ENCODE measurements at regions not wholly inside any gene's neighbourhood (a gene's known extent, or its start where the extent isn't known, plus 50 kb on each side); places are given as distances from the start of the nearest gene placed in this dataset.

DNA sequence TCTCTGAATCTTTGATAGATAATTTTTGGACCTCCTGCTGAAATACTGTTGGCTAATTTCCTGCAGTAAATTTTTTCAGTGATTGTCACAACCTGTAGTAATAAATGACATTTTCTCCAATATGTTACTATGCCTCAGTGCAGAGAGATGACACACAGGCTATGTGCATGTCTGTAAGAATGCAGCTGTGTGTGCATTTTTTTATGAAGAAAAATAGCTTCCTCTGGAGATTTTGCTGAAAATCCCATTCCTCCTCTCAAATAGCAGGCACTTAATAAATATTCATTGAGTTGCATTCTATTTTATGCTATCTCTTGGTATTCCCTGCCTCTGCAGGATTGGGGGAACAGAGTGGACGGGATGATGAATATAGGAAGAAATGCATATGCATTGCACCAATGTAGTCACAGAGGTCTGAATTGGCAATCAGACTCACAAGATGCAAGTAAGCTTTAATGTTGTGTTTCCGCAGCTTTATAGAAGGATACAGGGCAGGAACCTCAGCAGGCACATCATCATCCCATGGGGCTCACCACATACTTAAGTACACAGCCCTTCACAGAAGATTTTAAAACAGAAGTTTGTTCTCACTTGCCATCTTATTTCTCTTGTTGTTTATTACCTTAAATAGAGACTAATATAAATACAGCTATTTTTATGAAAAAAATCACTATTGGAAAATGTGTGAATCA lies 474.7 kb downstream of the EPM2A start:
- H3K4me1 ChIP-seq (ENCODE audit: control insufficient read depth, insufficient read depth, low read length), result no peaks in the 10 kb centered on the region
- no peaks in the 10 kb centered on the region for H3K36me3 ChIP-seq (ENCODE audit: control insufficient read depth, insufficient read depth, low read length)
- no peak overlapping the region for H3K4me3 ChIP-seq (ENCODE audit: low read depth, low read length)

DNA sequence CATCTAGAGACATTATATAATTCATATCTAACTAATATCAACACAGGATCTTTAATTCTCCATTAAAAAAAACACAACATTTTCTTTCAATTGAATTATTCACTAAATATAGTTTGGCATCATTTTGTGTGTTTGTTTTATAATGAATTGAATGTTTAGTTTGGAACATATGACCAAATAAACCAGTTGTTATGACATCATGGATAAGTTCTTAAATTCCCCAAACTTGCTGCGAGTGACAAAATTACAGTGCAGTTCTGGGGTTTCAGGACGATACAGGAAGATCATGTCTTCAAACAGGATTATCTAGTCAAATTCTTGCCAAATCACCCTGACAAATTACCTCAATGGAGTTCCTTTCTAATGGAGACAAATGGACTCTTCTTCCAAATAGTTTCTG lies 473.6 kb downstream of the EPM2A start:
- H3K27me3 ChIP-seq (ENCODE audit: control insufficient read depth, insufficient read depth, low read length), result no peaks in the 10 kb centered on the region

More for the DNA sequence above, 474.7 kb downstream of the EPM2A start:
- no peaks in the 10 kb centered on the region for H3K9me3 ChIP-seq (ENCODE audit: control insufficient read depth, insufficient read depth, low read length)
- H3K27me3 ChIP-seq (ENCODE audit: control insufficient read depth, insufficient read depth, low read length), result no peaks in the 10 kb centered on the region
- H3K9ac ChIP-seq (ENCODE audit: low read depth, low read length), result no peak overlapping the region

DNA sequence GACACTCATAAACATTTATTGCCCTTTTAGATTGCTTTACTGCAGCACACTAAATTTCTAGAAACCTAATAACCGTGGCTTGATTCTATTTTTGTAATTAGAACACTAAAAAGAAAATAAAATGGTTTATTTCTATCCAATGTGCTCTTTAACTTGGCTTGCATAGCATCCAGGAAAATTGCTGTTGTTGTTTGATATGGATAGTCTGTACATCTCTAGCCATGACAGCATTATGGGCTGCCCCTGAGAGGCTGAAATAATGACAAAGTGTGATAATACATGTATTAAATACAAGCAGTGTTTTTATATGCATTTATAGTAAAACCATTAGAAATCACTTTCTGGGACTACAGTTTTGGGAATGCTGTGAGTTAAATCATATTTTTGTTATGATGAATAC lies 472.5 kb downstream of the EPM2A start:
- Histone ChIP-seq H3K27me3 (ENCODE audit: control insufficient read depth, insufficient read depth, low read length) (no peaks in the 10 kb centered on the region), H3K36me3 (ENCODE audit: control insufficient read depth, insufficient read depth, low read length) (no peaks in the 10 kb centered on the region), H3K9ac (ENCODE audit: low read depth, low read length) (no peak overlapping the region), H3K9me3 (ENCODE audit: control insufficient read depth, insufficient read depth, low read length) (no peaks in the 10 kb centered on the region), H3K4me1 (ENCODE audit: control insufficient read depth, insufficient read depth, low read length) (no peaks in the 10 kb centered on the region), H3K4me3 (ENCODE audit: low read depth, low read length) (no peak overlapping the region)

More for the DNA sequence above, 473.6 kb downstream of the EPM2A start:
- no peaks in the 10 kb centered on the region for H3K36me3 ChIP-seq (ENCODE audit: control insufficient read depth, insufficient read depth, low read length)
- H3K9me3 ChIP-seq (ENCODE audit: control insufficient read depth, insufficient read depth, low read length), result no peaks in the 10 kb centered on the region
- H3K4me1 ChIP-seq (ENCODE audit: control insufficient read depth, insufficient read depth, low read length), result no peaks in the 10 kb centered on the region
- H3K4me3 ChIP-seq (ENCODE audit: low read depth, low read length), result no peak overlapping the region
- no peak overlapping the region for H3K9ac ChIP-seq (ENCODE audit: low read depth, low read length)

DNA sequence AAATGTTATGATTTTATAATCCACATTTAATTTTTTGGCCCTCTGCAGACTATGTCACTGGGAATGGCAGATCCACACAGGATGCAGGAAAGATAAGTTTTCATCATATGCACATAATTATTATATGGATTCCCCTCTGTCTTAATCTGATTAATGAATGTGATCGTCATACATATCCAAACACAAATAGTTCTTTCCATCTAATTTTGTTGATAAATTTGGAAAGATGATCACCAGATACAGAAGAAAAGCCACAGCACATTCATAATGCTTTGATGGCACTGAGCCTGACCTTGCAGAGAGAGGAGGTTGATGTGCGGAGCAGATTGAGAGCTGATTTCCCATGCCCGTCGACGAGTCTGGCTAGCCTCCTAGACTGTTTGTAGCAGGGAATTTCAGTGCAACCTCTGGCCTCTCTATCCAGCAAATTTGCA lies 471.5 kb downstream of the EPM2A start:
- Histone ChIP-seq H3K4me3 (ENCODE audit: low read depth, low read length) (no peak overlapping the region), H3K27me3 (ENCODE audit: control insufficient read depth, insufficient read depth, low read length) (no peaks in the 10 kb centered on the region), H3K9me3 (ENCODE audit: control insufficient read depth, insufficient read depth, low read length) (no peaks in the 10 kb centered on the region), H3K9ac (ENCODE audit: low read depth, low read length) (no peak overlapping the region), H3K36me3 (ENCODE audit: control insufficient read depth, insufficient read depth, low read length) (no peaks in the 10 kb centered on the region), H3K4me1 (ENCODE audit: control insufficient read depth, insufficient read depth, low read length) (no peaks in the 10 kb centered on the region)

DNA sequence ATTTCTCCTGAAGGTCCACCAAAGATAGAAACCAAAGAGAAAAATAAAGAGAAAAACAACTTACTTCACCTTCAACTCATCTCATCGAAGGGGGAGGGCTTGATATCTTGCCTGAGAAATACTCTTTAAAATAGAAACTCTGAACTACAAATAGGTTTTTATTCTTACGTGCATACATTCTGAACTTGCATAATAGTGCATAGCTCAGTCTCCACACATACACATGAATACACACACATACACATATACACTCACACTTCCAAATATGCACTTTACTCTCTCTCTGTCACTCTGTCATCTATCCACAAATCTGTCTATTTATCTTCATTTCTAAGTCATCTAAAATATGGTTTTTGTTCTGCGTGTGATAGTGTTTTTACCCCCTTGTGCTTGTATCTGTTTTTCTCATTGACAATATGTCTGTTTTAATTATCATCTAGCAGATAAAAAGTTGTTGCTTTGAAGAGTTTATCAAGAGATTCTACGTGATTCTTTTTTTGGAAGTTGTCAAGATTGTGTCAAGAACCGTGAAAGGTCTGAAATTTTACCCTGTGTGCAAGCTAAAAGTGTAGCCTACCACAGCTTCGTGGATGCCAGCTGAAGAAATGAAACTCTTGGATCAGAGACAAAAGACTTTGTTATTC lies 468.8 kb downstream of the EPM2A start:
- H3K9me3 ChIP-seq (ENCODE audit: control insufficient read depth, insufficient read depth, low read length), result no peaks in the 10 kb centered on the region
- no peak overlapping the region for H3K4me3 ChIP-seq (ENCODE audit: low read depth, low read length)
- H3K9ac ChIP-seq (ENCODE audit: low read depth, low read length), result no peak overlapping the region
- H3K36me3 ChIP-seq (ENCODE audit: control insufficient read depth, insufficient read depth, low read length), result no peaks in the 10 kb centered on the region
- H3K4me1 ChIP-seq (ENCODE audit: control insufficient read depth, insufficient read depth, low read length), result no peaks in the 10 kb centered on the region
- no peaks in the 10 kb centered on the region for H3K27me3 ChIP-seq (ENCODE audit: control insufficient read depth, insufficient read depth, low read length)

DNA sequence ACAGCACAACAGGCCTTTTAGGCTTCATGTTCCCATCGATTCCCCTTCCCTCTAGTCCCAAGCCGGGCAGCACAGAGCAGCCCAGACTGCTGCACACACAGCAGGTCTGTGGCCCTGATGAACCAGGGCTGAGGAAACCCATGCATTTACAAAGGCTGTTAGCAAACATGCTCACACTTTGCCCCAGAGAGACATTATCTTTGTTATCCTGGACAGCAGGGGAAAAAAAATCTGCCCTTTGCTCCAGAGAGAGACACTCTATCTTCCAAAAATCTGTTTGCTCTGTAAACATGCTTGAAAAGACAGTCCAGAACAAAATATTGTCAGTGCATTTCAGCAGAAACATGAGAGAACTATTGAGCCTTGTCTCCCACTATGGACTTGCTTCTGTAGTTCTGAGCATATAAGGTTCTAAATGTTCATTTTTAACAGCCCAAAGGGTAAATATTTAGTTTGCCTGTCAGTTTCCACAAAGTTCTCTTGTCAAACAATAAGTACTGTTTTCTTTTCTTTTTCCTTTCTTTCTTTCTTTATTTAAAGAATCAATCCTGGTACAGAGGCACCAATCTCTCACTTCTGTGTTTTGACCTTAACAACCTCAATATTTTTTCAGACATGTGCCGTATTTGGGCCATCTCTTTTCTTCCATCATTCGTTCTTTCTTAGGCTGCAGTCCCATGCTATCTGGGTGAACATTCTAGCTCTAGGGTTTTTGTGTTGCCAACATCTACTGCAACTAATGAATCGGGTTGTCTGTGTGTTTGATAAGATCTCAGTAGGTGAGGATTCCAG lies 468.0 kb downstream of the EPM2A start:
- H3K36me3 ChIP-seq (ENCODE audit: control insufficient read depth, insufficient read depth, low read length), result no peaks in the 10 kb centered on the region
- H3K4me1 ChIP-seq (ENCODE audit: control insufficient read depth, insufficient read depth, low read length), result no peaks in the 10 kb centered on the region
- H3K27me3 ChIP-seq (ENCODE audit: control insufficient read depth, insufficient read depth, low read length), result no peaks in the 10 kb centered on the region
- no peak overlapping the region for H3K9ac ChIP-seq (ENCODE audit: low read depth, low read length)
- no peaks in the 10 kb centered on the region for H3K9me3 ChIP-seq (ENCODE audit: control insufficient read depth, insufficient read depth, low read length)
- no peak overlapping the region for H3K4me3 ChIP-seq (ENCODE audit: low read depth, low read length)

DNA sequence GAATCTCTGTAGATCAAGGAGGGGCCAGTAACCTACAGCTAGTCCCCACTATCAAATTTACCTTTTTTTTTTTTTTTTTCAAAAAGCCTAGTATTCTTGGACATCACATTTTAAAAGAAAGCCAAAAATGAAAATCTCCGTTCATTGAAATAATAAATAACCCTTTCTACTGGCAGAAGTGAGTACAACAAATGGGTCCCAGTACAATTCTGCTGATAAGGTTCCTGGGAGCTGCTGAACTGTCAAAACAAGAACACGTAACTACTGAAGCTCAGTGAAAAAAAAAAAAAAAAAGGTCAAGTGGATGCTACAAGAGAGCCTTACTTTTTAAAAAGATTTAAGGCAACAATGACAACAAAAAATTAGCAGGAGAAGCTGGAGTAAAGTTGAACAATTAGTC lies 464.9 kb downstream of the EPM2A start:
- H3K27me3 ChIP-seq (ENCODE audit: control insufficient read depth, insufficient read depth, low read length), result no peaks in the 10 kb centered on the region
- no peak overlapping the region for H3K9ac ChIP-seq (ENCODE audit: low read depth, low read length)
- no peaks in the 10 kb centered on the region for H3K9me3 ChIP-seq (ENCODE audit: control insufficient read depth, insufficient read depth, low read length)
- no peak overlapping the region for H3K4me3 ChIP-seq (ENCODE audit: low read depth, low read length)
- no peaks in the 10 kb centered on the region for H3K4me1 ChIP-seq (ENCODE audit: control insufficient read depth, insufficient read depth, low read length)
- H3K36me3 ChIP-seq (ENCODE audit: control insufficient read depth, insufficient read depth, low read length), result no peaks in the 10 kb centered on the region

DNA sequence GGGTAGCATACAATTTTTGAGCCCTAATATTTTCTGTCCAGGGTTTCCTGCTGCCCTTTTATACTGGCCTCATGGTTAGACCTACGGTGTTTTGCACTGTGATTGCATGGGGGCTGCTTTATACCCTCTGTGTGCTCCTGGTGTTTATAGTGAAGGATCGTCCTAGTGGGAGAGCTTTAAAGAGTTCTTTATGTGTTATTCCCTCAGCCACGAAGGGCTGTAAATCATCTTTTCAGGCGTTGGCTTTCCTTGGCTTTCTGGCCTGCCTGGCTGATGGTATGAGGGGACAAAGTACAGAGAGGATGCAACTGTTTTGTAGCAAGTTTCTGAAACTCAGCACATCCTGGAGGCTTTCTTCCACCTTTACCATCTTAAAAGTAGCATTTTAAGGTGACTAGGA lies 464.3 kb downstream of the EPM2A start:
- Histone ChIP-seq H3K36me3 (ENCODE audit: control insufficient read depth, insufficient read depth, low read length) (no peaks in the 10 kb centered on the region), H3K4me1 (ENCODE audit: control insufficient read depth, insufficient read depth, low read length) (no peaks in the 10 kb centered on the region), H3K9me3 (ENCODE audit: control insufficient read depth, insufficient read depth, low read length) (no peaks in the 10 kb centered on the region), H3K27me3 (ENCODE audit: control insufficient read depth, insufficient read depth, low read length) (no peaks in the 10 kb centered on the region), H3K4me3 (ENCODE audit: low read depth, low read length) (no peak overlapping the region), H3K9ac (ENCODE audit: low read depth, low read length) (no peak overlapping the region)

DNA sequence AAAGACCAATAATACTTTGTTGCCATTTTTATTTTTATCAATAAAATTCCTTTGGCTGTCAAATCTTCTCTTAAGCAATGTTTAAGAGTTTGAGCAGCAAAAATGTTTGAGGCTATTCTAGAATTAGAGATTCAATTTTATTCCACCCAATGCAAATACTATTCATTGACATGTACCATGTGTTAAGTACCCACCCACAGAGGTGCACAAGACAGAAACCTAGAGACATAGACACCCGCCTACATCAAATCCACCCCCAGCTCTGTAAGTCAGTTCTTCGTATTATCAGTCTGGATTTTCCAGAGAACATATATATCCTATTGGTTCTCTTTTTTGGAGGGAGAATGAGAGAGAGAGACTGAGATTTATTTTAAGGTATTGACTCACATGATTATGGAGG lies 463.7 kb downstream of the EPM2A start:
- Histone ChIP-seq H3K36me3 (ENCODE audit: control insufficient read depth, insufficient read depth, low read length) (no peaks in the 10 kb centered on the region), H3K27me3 (ENCODE audit: control insufficient read depth, insufficient read depth, low read length) (no peaks in the 10 kb centered on the region), H3K4me3 (ENCODE audit: low read depth, low read length) (no peak overlapping the region), H3K4me1 (ENCODE audit: control insufficient read depth, insufficient read depth, low read length) (no peaks in the 10 kb centered on the region), H3K9me3 (ENCODE audit: control insufficient read depth, insufficient read depth, low read length) (no peaks in the 10 kb centered on the region), H3K9ac (ENCODE audit: low read depth, low read length) (no peak overlapping the region)

DNA sequence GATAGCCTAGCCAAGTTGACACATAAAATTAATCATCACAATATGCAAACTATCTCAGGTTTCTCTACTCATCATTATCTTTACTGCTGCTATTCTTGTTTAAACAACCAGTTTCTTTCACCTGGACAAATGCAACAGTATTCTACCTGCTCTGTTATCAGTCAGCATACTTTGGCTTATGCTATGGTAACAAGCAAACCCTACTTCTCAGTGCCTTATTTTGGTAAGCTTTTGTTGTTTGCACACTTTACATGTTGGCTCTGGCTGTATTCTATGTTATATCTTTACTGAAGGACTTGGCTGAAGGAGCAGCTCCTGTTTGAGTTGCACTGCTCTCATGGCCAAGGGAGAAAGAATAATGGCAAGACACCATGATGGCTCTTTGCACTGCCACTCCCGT lies 463.1 kb downstream of the EPM2A start:
- no peaks in the 10 kb centered on the region for H3K36me3 ChIP-seq (ENCODE audit: control insufficient read depth, insufficient read depth, low read length)
- no peak overlapping the region for H3K4me3 ChIP-seq (ENCODE audit: low read depth, low read length)
- H3K9me3 ChIP-seq (ENCODE audit: control insufficient read depth, insufficient read depth, low read length), result no peaks in the 10 kb centered on the region
- no peak overlapping the region for H3K9ac ChIP-seq (ENCODE audit: low read depth, low read length)
- H3K27me3 ChIP-seq (ENCODE audit: control insufficient read depth, insufficient read depth, low read length), result no peaks in the 10 kb centered on the region
- no peaks in the 10 kb centered on the region for H3K4me1 ChIP-seq (ENCODE audit: control insufficient read depth, insufficient read depth, low read length)

DNA sequence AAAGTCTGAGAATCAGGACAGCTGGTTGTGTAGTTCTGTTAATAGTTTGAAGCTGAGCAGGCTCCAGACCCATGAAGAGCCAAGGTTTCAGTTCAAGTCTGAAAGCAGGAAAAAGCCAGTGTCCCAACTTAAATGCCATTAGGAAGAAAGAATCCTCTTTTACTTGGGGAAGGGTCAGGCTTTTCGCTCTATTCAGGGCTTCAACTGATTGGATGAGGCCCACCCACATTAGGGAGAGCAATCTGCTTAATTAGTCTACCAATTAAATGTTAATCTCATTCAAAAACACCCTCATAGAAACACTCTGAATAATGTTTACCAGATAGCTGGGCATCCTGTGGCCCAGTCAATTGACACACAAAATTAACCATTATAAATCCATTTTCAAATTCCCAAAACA lies 462.2 kb downstream of the EPM2A start:
- no peak overlapping the region for H3K9ac ChIP-seq (ENCODE audit: low read depth, low read length)
- no peaks in the 10 kb centered on the region for H3K9me3 ChIP-seq (ENCODE audit: control insufficient read depth, insufficient read depth, low read length)
- no peaks in the 10 kb centered on the region for H3K36me3 ChIP-seq (ENCODE audit: control insufficient read depth, insufficient read depth, low read length)
- H3K4me1 ChIP-seq (ENCODE audit: control insufficient read depth, insufficient read depth, low read length), result no peaks in the 10 kb centered on the region
- no peak overlapping the region for H3K4me3 ChIP-seq (ENCODE audit: low read depth, low read length)
- H3K27me3 ChIP-seq (ENCODE audit: control insufficient read depth, insufficient read depth, low read length), result no peaks in the 10 kb centered on the region

DNA sequence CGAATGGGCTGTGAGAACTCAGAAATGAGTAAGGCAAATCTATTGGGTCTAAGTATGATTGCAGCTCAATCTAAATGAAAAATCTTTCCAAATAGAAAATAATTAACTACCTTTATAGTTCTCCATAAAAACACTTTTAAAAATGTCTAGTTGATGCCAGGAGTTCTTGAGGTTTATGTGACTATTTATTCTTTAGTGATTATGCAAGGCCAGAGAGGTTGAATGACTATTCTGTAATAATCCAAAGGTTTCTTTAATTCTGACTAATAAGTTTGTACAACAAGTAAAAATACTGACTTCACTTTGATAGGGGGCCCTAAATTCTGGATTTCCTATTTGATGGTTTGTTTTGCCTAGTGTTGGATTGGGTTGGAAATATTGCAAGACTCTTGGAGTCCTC lies 461.2 kb downstream of the EPM2A start:
- Histone ChIP-seq H3K9me3 (ENCODE audit: control insufficient read depth, insufficient read depth, low read length) (no peaks in the 10 kb centered on the region), H3K36me3 (ENCODE audit: control insufficient read depth, insufficient read depth, low read length) (no peaks in the 10 kb centered on the region), H3K4me3 (ENCODE audit: low read depth, low read length) (no peak overlapping the region), H3K27me3 (ENCODE audit: control insufficient read depth, insufficient read depth, low read length) (no peaks in the 10 kb centered on the region), H3K4me1 (ENCODE audit: control insufficient read depth, insufficient read depth, low read length) (no peaks in the 10 kb centered on the region), H3K9ac (ENCODE audit: low read depth, low read length) (no peak overlapping the region)
